ENCODE measurements at regions not wholly inside any gene's neighbourhood (a gene's known extent, or its start where the extent isn't known, plus 50 kb on each side); places are given as distances from the start of the nearest gene placed in this dataset.

GRCh38 chr15:69834267-69834666 lies 263.4 kb downstream of the TLE3 start:
- dilution Hi-C loops (cut with HindIII; ENCODE audit: low sequenced_read_pairs, unreplicated experiment) = no loop called here
- in situ Hi-C loops (cut with MboI; ENCODE audit: low sequenced_read_pairs) = no loop called here
- WGBS, 2 experiments (ENCODE audit: extremely low coverage in 2 of 2, insufficient read length in 1 of 2) = 100% methylated on average over 1 of the region's 5 CpGs; no CpG with 5 or more reads in 1 of the 2 experiments
- Histone ChIP-seq H3K9ac (ENCODE audit: low read depth, low read length) (no peak overlapping the region), H3K4ac (ENCODE audit: low read depth, low read length) (no peak overlapping the region), H3K79me1 (ENCODE audit: low read depth in 1 of 2, low read length in 2 of 2) (no peaks in the 10 kb centered on the region), H2BK20ac (ENCODE audit: low read depth, low read length) (no peak overlapping the region), H4K91ac (ENCODE audit: insufficient read depth, low read depth, low read length) (no peak overlapping the region), H2AK9ac (replicated peaks; ENCODE audit: low read depth, low read length, poor library complexity) (no peak overlapping the region), H3K36me3 (ENCODE audit: control insufficient read depth, insufficient read depth, low read length) (no peaks in the 10 kb centered on the region), H3K14ac (replicated peaks; ENCODE audit: low read depth, low read length) (no peak overlapping the region), H3K56ac (ENCODE audit: extremely low read depth, insufficient read depth, low read length) (no peak overlapping the region), H4K20me1 (ENCODE audit: insufficient read depth, low read length) (no peaks in the 10 kb centered on the region), H3K9me3 (ENCODE audit: control insufficient read depth, insufficient read depth, low read length) (no peaks in the 10 kb centered on the region), H4K5ac (ENCODE audit: low read depth, low read length) (no peak overlapping the region), H3K9me1 (ENCODE audit: insufficient read depth, low read length) (no peaks in the 10 kb centered on the region), H2BK120ac (ENCODE audit: low read depth, low read length) (no peak overlapping the region), H2BK15ac (ENCODE audit: low read depth, low read length) (no peak overlapping the region), H3K27ac (ENCODE audit: insufficient read depth, low read length) (no peak overlapping the region), H3K4me1 (ENCODE audit: control insufficient read depth, insufficient read depth, low read length) (peaks cover 3% of the 10 kb centered on the region; the same call in 1 of the 2 replicates), H2BK5ac (ENCODE audit: low read depth, low read length, poor library complexity, severe bottlenecking) (no peak overlapping the region), H3K4me3 (ENCODE audit: insufficient read depth, low read depth, low read length) (no peak overlapping the region), H3K23ac (ENCODE audit: low read depth, low read length) (no peak overlapping the region), H4K8ac (ENCODE audit: low read depth in 2 of 2, low read length in 2 of 2) (no peak overlapping the region), H2AFZ (replicated peaks; ENCODE audit: low read length, poor library complexity) (no peak overlapping the region), H3K4me2 (ENCODE audit: low read depth, low read length) (no peak overlapping the region), H2AK5ac (ENCODE audit: low read depth, low read length) (no peak overlapping the region), H3K27me3 (ENCODE audit: control insufficient read depth, insufficient read depth, low read length) (peaks cover 45% of the 10 kb centered on the region), H3K18ac (ENCODE audit: low read depth, low read length) (no peak overlapping the region)
- intact Hi-C loops (cut with micrococcal nuclease) = no loop called here
- no TSS peak for BruUV-seq (replicated peaks)
- CTCF ChIA-PET = interaction anchor here (0.6 kb wide), 1 partner anchor 357 kb away, joined by 4 read pairs; no protein-coding TSS in a partner anchor
- TF ChIP-seq CTCF (conservative IDR thresholded peaks at IDR 0.05; ENCODE audit: low read depth, low read length) (no peak), RCOR1 (IDR thresholded peaks at IDR 0.05; ENCODE audit: insufficient replicate concordance, low read length) (no peak), BHLHE40 (IDR thresholded peaks at IDR 0.05; ENCODE audit: low read depth, low read length) (no peak), SMC3 (IDR thresholded peaks at IDR 0.05; ENCODE audit: low read depth, low read length) (no peak), MAZ (IDR thresholded peaks at IDR 0.05; ENCODE audit: borderline replicate concordance, low read depth, low read length) (no peak), MAFK (IDR thresholded peaks at IDR 0.05; ENCODE audit: low read depth, low read length) (no peak), ELK1 (IDR thresholded peaks at IDR 0.05; ENCODE audit: borderline replicate concordance, low read depth, low read length) (no peak), RAD21 (IDR thresholded peaks at IDR 0.05; ENCODE audit: low read length) (no peak), CHD1 (IDR thresholded peaks at IDR 0.05; ENCODE audit: low read depth, low read length) (no peak)
- no peak for ATAC-seq (ENCODE audit: low read depth)
- DNase-seq = no peak
- POLR2A ChIA-PET (ENCODE audit: unreplicated experiment) = no interaction called here
